ENCODE measurements at regions not wholly inside any gene's neighbourhood (a gene's known extent, or its start where the extent isn't known, plus 50 kb on each side); places are given as distances from the start of the nearest gene placed in this dataset.
"Not testable (repeated sequence)": the region's sequence is repeated elsewhere in the genome, so short reads cannot be mapped to it uniquely, and the experiment has no call there.

GRCh38 chr4:132709056-132709455, 440.0 kb upstream of the PCDH10 start:
- no peak for DNase-seq

GRCh38 chr4:132710971-132711370, 438.1 kb upstream of the PCDH10 start:
- no peak for DNase-seq

GRCh38 chr4:132737344-132737743, 411.8 kb upstream of the PCDH10 start:
- DNase-seq = no peak

GRCh38 chr4:132759199-132759780, 389.8 kb upstream of the PCDH10 start:
- no peak for DNase-seq

GRCh38 chr4:132763465-132763864, 385.6 kb upstream of the PCDH10 start:
- DNase-seq = no peak

GRCh38 chr4:132767901-132768300, 381.2 kb upstream of the PCDH10 start:
- DNase-seq = no peak

- no peak for DNase-seq
Measured at GRCh38 chr4:132770776-132771175, 378.3 kb upstream of the PCDH10 start.

GRCh38 chr4:132792310-132792709, 356.8 kb upstream of the PCDH10 start:
- DNase-seq = no peak

- no peak for DNase-seq
Measured at GRCh38 chr4:132797856-132798255, 351.2 kb upstream of the PCDH10 start.

GRCh38 chr4:132809298-132810032, 339.6 kb upstream of the PCDH10 start:
- no peak for DNase-seq

- not testable (repeated sequence) for DNase-seq
Measured at GRCh38 chr4:132813061-132813460, 336.0 kb upstream of the PCDH10 start.

- no peak for DNase-seq
Measured at GRCh38 chr4:132818091-132818490, 331.0 kb upstream of the PCDH10 start.

GRCh38 chr4:132823419-132823818, 325.7 kb upstream of the PCDH10 start:
- no peak for DNase-seq

GRCh38 chr4:132824761-132825160, 324.3 kb upstream of the PCDH10 start:
- DNase-seq = no peak

- DNase-seq = peak; percentile 0
Measured at GRCh38 chr4:132827522-132827921, 321.6 kb upstream of the PCDH10 start.

- DNase-seq = no peak
Measured at GRCh38 chr4:132838244-132838643, 310.9 kb upstream of the PCDH10 start.

GRCh38 chr4:132839070-132839469, 310.0 kb upstream of the PCDH10 start:
- no peak for DNase-seq

- DNase-seq = no peak
Measured at GRCh38 chr4:132859929-132860328, 289.2 kb upstream of the PCDH10 start.

- no peak for DNase-seq
Measured at GRCh38 chr4:132860976-132861375, 288.1 kb upstream of the PCDH10 start.

- DNase-seq = no peak
Measured at GRCh38 chr4:132863619-132864018, 285.5 kb upstream of the PCDH10 start.

GRCh38 chr4:132865458-132865857, 283.6 kb upstream of the PCDH10 start:
- no peak for DNase-seq

GRCh38 chr4:132865922-132866321, 283.2 kb upstream of the PCDH10 start:
- DNase-seq = no peak

- no peak for DNase-seq
Measured at GRCh38 chr4:132866616-132867015, 282.5 kb upstream of the PCDH10 start.

- no peak for DNase-seq
Measured at GRCh38 chr4:132893787-132894186, 255.3 kb upstream of the PCDH10 start.

- no peak for DNase-seq
Measured at GRCh38 chr4:132901224-132901623, 247.9 kb upstream of the PCDH10 start.

Measured in suppressor macrophage treated with lipopolysaccharide for 4 hours (primary cell).